Stomach smooth muscle (tissue), 2 donors: ENCODE measurements at regions not wholly inside any gene's neighbourhood (a gene's known extent, or its start where the extent isn't known, plus 50 kb on each side); places are given as distances from the start of the nearest gene placed in this dataset.

Experiments
- H3K27ac ChIP-seq: one replicate; pipeline ENCODE4 v1.7.0; 2013; ENCODE audit warnings: mild to moderate bottlenecking, low read length, inconsistent platforms
- H3K27me3 ChIP-seq, 2 donors: one replicate each; pipeline ENCODE4 v1.7.0; 2013; ENCODE audit warnings: low read length in 2 of 2; ENCODE audit not compliant: insufficient read depth in 2 of 2, control insufficient read depth in 1 of 2
- H3K36me3 ChIP-seq, 2 donors: one replicate each; pipeline ENCODE4 v1.7.0; 2013; ENCODE audit warnings: low read length in 2 of 2; ENCODE audit not compliant: control insufficient read depth in 2 of 2, insufficient read depth in 2 of 2
- H3K4me1 ChIP-seq: one replicate; pipeline ENCODE4 v1.7.0; 2013; ENCODE audit warnings: low read length; ENCODE audit not compliant: control insufficient read depth, insufficient read depth
- H3K4me3 ChIP-seq, 2 donors: one replicate each; pipeline ENCODE4 v1.7.0; 2013; ENCODE audit warnings: low read length in 2 of 2
- H3K9ac ChIP-seq, 2 donors: one replicate each; pipeline ENCODE4 v1.7.0; 2013; ENCODE audit warnings: low read length in 2 of 2, mild to moderate bottlenecking in 1 of 2
- H3K9me3 ChIP-seq, 2 donors: one replicate each; pipeline ENCODE4 v1.7.0; 2013; ENCODE audit warnings: low read length in 2 of 2; ENCODE audit not compliant: control insufficient read depth in 2 of 2
- donor health status: healthy.
- donor health status: Pancreatic carcinoma.

GRCh38 chr17:72308744-72309385 is 188.0 kb downstream of the SOX9 start:
- H3K27me3 ChIP-seq, result peaks cover 2 to 9% of the 10 kb centered on the region in 2 donors

DNA sequence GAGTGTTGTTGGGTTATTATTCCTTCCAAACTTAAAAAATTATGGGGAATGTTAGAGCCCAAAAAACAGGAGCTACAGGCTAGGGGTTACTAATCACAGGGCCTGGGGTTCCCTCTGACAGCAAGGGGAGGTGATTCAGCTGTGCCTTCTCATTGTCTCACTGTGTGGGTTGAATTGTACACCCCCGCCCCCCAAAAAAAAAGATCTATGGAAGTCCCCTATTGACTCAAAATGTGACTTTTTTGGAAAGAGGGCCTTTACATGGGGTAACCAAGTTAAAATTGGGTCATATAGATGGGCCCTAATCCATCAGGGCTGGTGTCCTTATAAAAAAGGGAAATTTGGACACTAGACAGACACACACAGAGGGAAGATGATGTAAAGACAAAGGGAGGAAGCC is 190.2 kb downstream of the SOX9 start:
- Histone ChIP-seq H3K9ac (no peak overlapping the region), H3K27ac (no peak overlapping the region), H3K4me3 (no peak overlapping the region), H3K36me3 (no peaks in the 10 kb centered on the region), H3K27me3 (peaks cover 2 to 7% of the 10 kb centered on the region in 2 donors), H3K9me3 (no peaks in the 10 kb centered on the region), H3K4me1 (no peaks in the 10 kb centered on the region)

More at GRCh38 chr17:72308744-72309385, 188.0 kb downstream of the SOX9 start:
- H3K4me1 ChIP-seq, result no peaks in the 10 kb centered on the region
- H3K27ac ChIP-seq, result no peak overlapping the region
- no peak overlapping the region for H3K4me3 ChIP-seq
- H3K36me3 ChIP-seq, result no peaks in the 10 kb centered on the region
- H3K9ac ChIP-seq, result no peak overlapping the region
- peaks cover 0 to 2% of the 10 kb centered on the region in 2 donors for H3K9me3 ChIP-seq

- Histone ChIP-seq H3K9ac (no peak overlapping the region), H3K27me3 (peaks cover 0 to 2% of the 10 kb centered on the region in 2 donors), H3K36me3 (no peaks in the 10 kb centered on the region), H3K27ac (no peak overlapping the region), H3K4me3 (no peak overlapping the region), H3K4me1 (no peaks in the 10 kb centered on the region), H3K9me3 (peaks cover 0 to 2% of the 10 kb centered on the region in 2 donors)
These were observed 194.5 kb downstream of the SOX9 start for GRCh38 chr17:72315122-72315913.

DNA sequence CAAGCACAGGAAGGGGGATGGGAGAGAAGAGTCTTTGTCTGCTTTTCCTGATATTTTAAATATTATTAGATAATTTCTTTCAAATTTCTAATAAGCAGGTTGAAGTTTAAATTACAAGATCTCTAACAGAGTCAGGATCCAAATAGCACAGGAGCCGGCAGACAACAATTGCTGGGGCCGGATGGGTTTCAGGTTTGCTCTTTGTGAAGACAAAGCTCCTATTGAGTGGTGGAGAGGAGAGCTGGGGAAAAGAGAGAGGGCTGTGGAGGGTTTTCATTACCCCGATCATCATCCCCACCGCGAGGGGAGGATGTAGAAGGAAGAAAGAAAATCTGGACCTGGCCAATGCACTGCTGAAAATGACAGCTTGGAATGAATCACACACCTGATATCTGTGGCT is 197.3 kb downstream of the SOX9 start:
- peaks cover 0 to 2% of the 10 kb centered on the region in 2 donors for H3K27me3 ChIP-seq

GRCh38 chr17:72321896-72322295 is 201.1 kb downstream of the SOX9 start:
- no peaks in the 10 kb centered on the region for H3K36me3 ChIP-seq
- H3K9me3 ChIP-seq, result peaks cover 0 to 5% of the 10 kb centered on the region in 2 donors
- no peak overlapping the region for H3K9ac ChIP-seq
- no peaks in the 10 kb centered on the region for H3K4me1 ChIP-seq
- H3K27me3 ChIP-seq, result peaks cover 0 to 2% of the 10 kb centered on the region in 2 donors
- H3K27ac ChIP-seq, result no peak overlapping the region
- no peak overlapping the region for H3K4me3 ChIP-seq

More for the DNA sequence above, 197.3 kb downstream of the SOX9 start:
- Histone ChIP-seq H3K4me3 (no peak overlapping the region), H3K27ac (no peak overlapping the region), H3K36me3 (no peaks in the 10 kb centered on the region), H3K9ac (no peak overlapping the region), H3K4me1 (no peaks in the 10 kb centered on the region), H3K9me3 (peaks cover 0 to 3% of the 10 kb centered on the region in 2 donors)

GRCh38 chr17:72332367-72332766 is 211.5 kb downstream of the SOX9 start:
- Histone ChIP-seq H3K9ac (no peak overlapping the region), H3K36me3 (no peaks in the 10 kb centered on the region), H3K9me3 (no peaks in the 10 kb centered on the region), H3K4me1 (no peaks in the 10 kb centered on the region), H3K4me3 (no peak overlapping the region), H3K27ac (no peak overlapping the region), H3K27me3 (peaks cover 0 to 5% of the 10 kb centered on the region in 2 donors)

- H3K4me1 ChIP-seq, result peaks cover 2% of the 10 kb centered on the region
- H3K4me3 ChIP-seq, result no peak overlapping the region
- H3K27ac ChIP-seq, result no peak overlapping the region
- H3K9ac ChIP-seq, result no peak overlapping the region
- H3K36me3 ChIP-seq, result no peaks in the 10 kb centered on the region
- peaks cover 0 to 5% of the 10 kb centered on the region in 2 donors for H3K27me3 ChIP-seq
- no peaks in the 10 kb centered on the region for H3K9me3 ChIP-seq
These were observed 212.8 kb downstream of the SOX9 start for GRCh38 chr17:72333570-72333969.

DNA sequence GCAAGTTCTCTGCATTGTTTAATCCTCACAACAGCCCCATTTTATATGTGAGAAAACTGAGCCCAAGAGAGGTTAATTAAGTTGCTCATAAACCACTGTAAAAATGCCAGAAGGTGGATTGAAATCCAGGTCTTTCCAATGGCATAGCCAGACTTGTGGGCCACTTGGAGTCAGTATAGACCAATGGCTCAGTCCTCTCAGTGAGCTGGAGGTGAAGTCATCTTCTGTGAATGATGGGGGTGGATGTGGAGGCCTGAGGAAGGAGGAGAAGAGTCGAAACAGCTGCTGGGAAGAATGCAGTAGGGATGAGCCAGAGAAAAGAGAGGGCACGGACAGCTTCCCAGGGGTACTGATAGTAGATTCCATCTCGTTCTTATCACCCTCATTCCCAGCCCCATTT is 213.4 kb downstream of the SOX9 start:
- H3K27me3 ChIP-seq, result peaks cover 0 to 5% of the 10 kb centered on the region in 2 donors
- H3K4me3 ChIP-seq, result no peak overlapping the region
- no peaks in the 10 kb centered on the region for H3K36me3 ChIP-seq
- peaks cover 7% of the 10 kb centered on the region for H3K4me1 ChIP-seq
- H3K9me3 ChIP-seq, result no peaks in the 10 kb centered on the region
- H3K27ac ChIP-seq, result no peak overlapping the region
- no peak overlapping the region for H3K9ac ChIP-seq

- no peak overlapping the region for H3K4me3 ChIP-seq
- H3K27ac ChIP-seq, result no peak overlapping the region
- peaks cover 8% of the 10 kb centered on the region for H3K4me1 ChIP-seq
- no peaks in the 10 kb centered on the region for H3K36me3 ChIP-seq
- no peaks in the 10 kb centered on the region for H3K9me3 ChIP-seq
- H3K27me3 ChIP-seq, result peaks cover 0 to 9% of the 10 kb centered on the region in 2 donors
- H3K9ac ChIP-seq, result no peak overlapping the region
These were observed 215.4 kb downstream of the SOX9 start for GRCh38 chr17:72336026-72336803.

DNA sequence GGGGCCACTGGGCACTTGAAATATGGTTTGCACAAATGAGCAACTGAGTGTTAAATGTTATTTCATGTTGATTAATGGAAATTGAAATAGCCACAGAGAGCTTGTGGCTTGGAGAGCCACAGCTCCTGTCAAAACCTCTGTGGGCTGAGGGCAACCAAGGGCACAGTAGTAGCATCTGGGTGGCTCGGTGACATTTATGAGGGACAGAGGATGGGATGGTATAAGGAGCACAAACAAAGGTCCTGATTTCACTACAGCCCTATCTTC is 215.9 kb downstream of the SOX9 start:
- no peak overlapping the region for H3K9ac ChIP-seq
- H3K27me3 ChIP-seq, result peaks cover 0 to 14% of the 10 kb centered on the region in 2 donors
- H3K4me3 ChIP-seq, result no peak overlapping the region
- H3K9me3 ChIP-seq, result no peaks in the 10 kb centered on the region
- no peak overlapping the region for H3K27ac ChIP-seq
- H3K4me1 ChIP-seq, result peaks cover 8% of the 10 kb centered on the region
- no peaks in the 10 kb centered on the region for H3K36me3 ChIP-seq
